GM12891 (cell line): ENCODE measurements at regions not wholly inside any gene's neighbourhood (a gene's known extent, or its start where the extent isn't known, plus 50 kb on each side); places are given as distances from the start of the nearest gene placed in this dataset.

Experiments used
- DNase-seq: peaks from one replicate; pipeline ENCODE4 v3.0.0; 2011; ENCODE audit warnings: low spot score; ENCODE audit not compliant: insufficient read length
- FAIRE-seq: peaks from 2 replicates; lab custom pipeline; 2011; peaks lifted over from hg19 to GRCh38; lab: Jason Lieb, UNC
- PAX5 ChIP-seq: IDR thresholded peaks from 2 replicates; pipeline ENCODE4 v1.6.1; 2011; ENCODE audit warnings: low read length, moderate library complexity, mild to moderate bottlenecking; ENCODE audit not compliant: insufficient read depth, severe bottlenecking
- POLR2A ChIP-seq: IDR thresholded peaks from 2 replicates; pipeline ENCODE4 v1.6.1; 2011; ENCODE audit warnings: low read depth, low read length, control low read depth
- POLR2AphosphoS5 ChIP-seq: IDR thresholded peaks from 2 replicates; pipeline ENCODE4 v1.6.1; 2011; ENCODE audit warnings: low read depth, low read length, control low read depth
- POU2F2 ChIP-seq: IDR thresholded peaks from 2 replicates; pipeline ENCODE4 v1.6.1; 2011; ENCODE audit warnings: low read depth, mild to moderate bottlenecking, control low read depth, low read length, moderate library complexity
- SPI1 ChIP-seq: IDR thresholded peaks from 2 replicates; pipeline ENCODE4 v1.6.1; 2011; ENCODE audit warnings: low read depth, low read length, control low read depth
- TAF1 ChIP-seq: IDR thresholded peaks from 2 replicates; pipeline ENCODE4 v1.6.1; 2011; ENCODE audit warnings: low read depth, low read length, control low read depth

DNA sequence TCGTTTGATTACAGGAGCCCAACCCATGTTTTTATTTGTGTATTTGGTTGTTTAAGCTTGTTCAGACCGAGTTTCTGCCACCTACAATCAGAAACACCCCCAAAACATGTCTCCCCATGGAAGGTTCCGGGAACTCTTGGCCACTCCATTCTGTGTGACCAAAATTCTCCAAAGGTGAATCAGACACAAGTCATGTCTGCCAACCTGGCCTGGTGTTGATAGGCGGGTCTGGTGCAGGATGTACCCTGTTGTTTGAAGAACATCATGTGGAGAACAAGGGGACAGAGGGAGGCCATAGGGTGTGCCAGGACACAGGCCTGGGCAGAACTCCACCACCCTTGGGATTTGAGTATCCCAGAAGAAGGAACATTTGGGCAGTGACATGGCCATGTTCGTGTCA lies 147.1 kb upstream of the MYL2 start:
- DNase-seq: no peak
- TF ChIP-seq TAF1: no peak
- TF ChIP-seq POLR2AphosphoS5: no peak
- FAIRE-seq: no peak

DNA sequence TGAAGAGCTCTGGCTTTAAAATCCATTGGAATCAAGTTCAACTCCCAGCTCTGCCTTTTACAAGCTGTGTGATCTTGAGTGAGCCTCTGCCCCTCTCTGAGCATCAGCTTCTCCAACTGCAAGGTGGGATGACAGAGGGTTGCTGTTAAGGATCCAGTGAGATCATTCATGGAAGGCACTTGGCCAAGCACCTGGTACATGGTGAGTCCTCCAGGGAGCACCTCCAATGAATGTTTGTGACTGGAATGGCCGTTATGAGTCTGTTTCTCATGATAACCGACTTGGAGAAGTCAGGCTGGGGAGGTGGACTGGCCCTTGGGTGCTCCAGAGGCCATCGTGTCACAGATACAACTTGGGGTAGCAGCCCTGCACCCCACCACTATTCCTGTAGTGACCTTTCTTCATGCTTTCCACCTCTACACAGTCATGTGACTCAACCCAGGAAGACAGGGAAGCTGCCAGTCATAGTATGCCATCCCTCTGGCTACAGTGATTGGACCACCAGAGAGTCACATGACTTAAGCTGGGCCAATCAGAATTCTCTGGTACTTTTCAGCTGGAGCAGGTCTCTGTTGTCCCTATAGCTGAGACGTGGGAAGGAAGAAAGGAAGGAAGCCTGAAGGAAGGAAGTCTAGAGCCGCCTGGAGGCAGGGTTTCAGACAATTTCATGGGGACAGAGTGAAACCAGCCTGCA lies 146.5 kb upstream of the MYL2 start:
- no peak for DNase-seq
- no peak for FAIRE-seq
- TF ChIP-seq TAF1 (no peak), POU2F2 (no peak), POLR2AphosphoS5 (no peak), POLR2A (no peak), PAX5 (no peak), SPI1 (no peak)

- TF ChIP-seq POLR2AphosphoS5 (no peak), TAF1 (no peak), PAX5 (no peak), SPI1 (no peak), POLR2A (no peak), POU2F2 (no peak)
- DNase-seq (no peak), FAIRE-seq (no peak)
These were observed 144.6 kb upstream of the MYL2 start for GRCh38 chr12:111064982-111065381.

- no peak for DNase-seq
- FAIRE-seq: no peak
- TF ChIP-seq POLR2AphosphoS5: no peak
- TF ChIP-seq PAX5: no peak
- no peak for TF ChIP-seq SPI1
- TF ChIP-seq TAF1: no peak
These were observed 143.8 kb upstream of the MYL2 start for GRCh38 chr12:111064154-111064553.

DNA sequence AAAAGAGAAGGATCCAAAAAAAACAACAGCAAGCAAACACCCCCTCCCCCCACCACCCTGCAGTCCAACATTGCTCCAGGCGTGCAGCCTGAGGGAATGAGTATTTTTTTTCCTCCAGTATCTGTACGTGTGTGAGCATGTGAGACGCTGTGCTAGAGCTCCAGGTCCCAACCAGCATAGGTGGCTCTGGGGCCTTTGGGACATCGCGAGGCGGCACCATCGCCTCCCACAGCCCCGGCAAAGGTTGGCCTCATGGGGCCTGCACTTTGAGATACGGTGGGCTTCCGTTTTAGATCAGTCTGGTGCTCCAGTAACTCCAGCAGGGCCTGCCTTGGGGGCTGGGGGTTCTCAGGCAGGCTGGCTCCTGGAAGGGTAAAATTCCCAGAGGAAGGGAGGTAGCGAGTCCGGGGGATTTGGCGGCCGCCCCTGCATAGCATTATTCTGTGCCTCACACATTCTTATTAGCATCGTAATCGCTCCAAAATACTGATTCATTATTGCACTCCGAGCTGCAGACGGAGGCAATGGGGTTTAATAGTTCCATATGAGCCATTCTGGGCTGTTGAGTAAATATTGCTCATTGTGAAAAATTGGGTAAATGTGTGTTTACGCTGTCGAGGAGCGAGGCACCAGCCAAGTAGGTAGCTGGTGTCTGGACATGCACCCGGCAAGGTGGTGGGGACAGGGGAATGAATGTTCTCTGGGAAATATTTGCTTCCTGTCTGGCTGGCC lies 143.1 kb upstream of the MYL2 start:
- DNase-seq: no peak
- FAIRE-seq: no peak
- TF ChIP-seq PAX5: no peak
- no peak for TF ChIP-seq SPI1
- no peak for TF ChIP-seq POLR2AphosphoS5
- no peak for TF ChIP-seq POLR2A
- no peak for TF ChIP-seq POU2F2
- no peak for TF ChIP-seq TAF1

DNA sequence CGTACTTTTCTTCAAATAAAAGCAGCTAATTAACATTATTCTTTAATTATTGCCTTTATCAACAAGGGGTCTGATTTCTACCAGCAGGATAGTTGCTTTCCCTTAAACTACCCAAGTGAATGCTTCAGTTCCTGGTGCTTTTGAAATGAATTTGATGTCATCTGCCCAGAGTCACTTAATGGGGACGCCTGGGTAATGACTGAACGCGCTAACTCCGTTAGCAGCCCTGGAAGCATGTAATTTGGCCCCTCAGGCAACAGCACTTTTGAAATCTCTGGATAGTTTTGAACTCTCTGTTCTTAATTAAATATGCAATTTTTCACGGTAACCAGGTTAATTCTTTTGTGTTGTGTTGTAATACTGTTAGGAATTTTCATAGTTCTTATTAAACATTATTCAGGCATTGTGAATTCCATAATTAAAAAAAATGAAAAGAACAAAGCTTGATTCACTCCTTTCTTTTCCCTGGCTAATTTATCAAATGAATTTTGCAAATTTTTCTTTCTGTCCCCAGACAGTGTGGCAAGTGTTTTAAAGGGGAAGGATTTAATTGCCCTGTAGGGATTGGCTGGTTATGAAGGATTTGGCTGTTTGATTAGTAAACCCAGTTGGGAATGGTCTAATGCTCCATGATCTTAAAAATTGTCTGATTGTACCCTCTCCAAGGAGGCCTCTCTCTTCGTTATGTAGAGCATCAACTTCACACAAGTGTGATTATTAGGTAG lies 137.5 kb upstream of the MYL2 start:
- FAIRE-seq (no peak), DNase-seq (no peak)
- TF ChIP-seq PAX5: no peak
- no peak for TF ChIP-seq POLR2AphosphoS5
- TF ChIP-seq TAF1: no peak
- TF ChIP-seq POLR2A: no peak
- TF ChIP-seq SPI1: no peak
- TF ChIP-seq POU2F2: no peak

GRCh38 chr12:111056618-111057521 lies 136.5 kb upstream of the MYL2 start:
- peak; percentile 40 for TF ChIP-seq SPI1
- no peak for TF ChIP-seq TAF1
- peak; percentile 65 for DNase-seq
- FAIRE-seq: peak; percentile 99

- FAIRE-seq: no peak
- TF ChIP-seq POLR2AphosphoS5 (no peak), POU2F2 (no peak), TAF1 (no peak), PAX5 (no peak), POLR2A (no peak), SPI1 (no peak)
- no peak for DNase-seq
These were observed 135.0 kb upstream of the MYL2 start for GRCh38 chr12:111055181-111055880.

- DNase-seq (no peak), FAIRE-seq (no peak)
- TF ChIP-seq PAX5: no peak
- TF ChIP-seq TAF1: no peak
- no peak for TF ChIP-seq POLR2A
- TF ChIP-seq POU2F2: no peak
- TF ChIP-seq POLR2AphosphoS5: no peak
- TF ChIP-seq SPI1: no peak
These were observed 128.6 kb upstream of the MYL2 start for GRCh38 chr12:111048991-111049390.
